ENCODE measurements at regions not wholly inside any gene's neighbourhood (a gene's known extent, or its start where the extent isn't known, plus 50 kb on each side); places are given as distances from the start of the nearest gene placed in this dataset.
A peak's percentile ranks its signal among the peaks of the same experiment; 100 is the strongest.

- TF ChIP-seq ZFX (IDR thresholded peaks at IDR 0.05; ENCODE audit: borderline replicate concordance): no peak
- no peak for TF ChIP-seq CTCF (IDR thresholded peaks at IDR 0.05)
- H3K27ac ChIP-seq: no peak overlapping the region
Observed at GRCh38 chr5:92472981-92473566, 1090.0 kb upstream of the ARRDC3 start.

GRCh38 chr5:92471861-92472260, 1088.7 kb upstream of the ARRDC3 start:
- no peak overlapping the region for H3K27ac ChIP-seq
- TF ChIP-seq ZFX (IDR thresholded peaks at IDR 0.05; ENCODE audit: borderline replicate concordance): no peak

- TF ChIP-seq ZFX (IDR thresholded peaks at IDR 0.05; ENCODE audit: borderline replicate concordance) (no peak), CTCF (IDR thresholded peaks at IDR 0.05) (peak; percentile 38)
- H3K27ac ChIP-seq: no peak overlapping the region
Observed at GRCh38 chr5:92470770-92471169, 1087.7 kb upstream of the ARRDC3 start.

GRCh38 chr5:92468295-92468694, 1085.2 kb upstream of the ARRDC3 start:
- TF ChIP-seq ZFX (IDR thresholded peaks at IDR 0.05; ENCODE audit: borderline replicate concordance): no peak
- TF ChIP-seq CTCF (IDR thresholded peaks at IDR 0.05): no peak
- no peak overlapping the region for H3K27ac ChIP-seq

- TF ChIP-seq CTCF (IDR thresholded peaks at IDR 0.05) (no peak), ZFX (IDR thresholded peaks at IDR 0.05; ENCODE audit: borderline replicate concordance) (no peak)
- no peak overlapping the region for H3K27ac ChIP-seq
Observed at GRCh38 chr5:92467695-92468094, 1084.6 kb upstream of the ARRDC3 start.

GRCh38 chr5:92460505-92460904, 1077.4 kb upstream of the ARRDC3 start:
- no peak overlapping the region for H3K27ac ChIP-seq
- TF ChIP-seq ZFX (IDR thresholded peaks at IDR 0.05; ENCODE audit: borderline replicate concordance) (no peak), CTCF (IDR thresholded peaks at IDR 0.05) (no peak)

- TF ChIP-seq ZFX (IDR thresholded peaks at IDR 0.05; ENCODE audit: borderline replicate concordance): no peak
- no peak for TF ChIP-seq CTCF (IDR thresholded peaks at IDR 0.05)
- H3K27ac ChIP-seq: no peak overlapping the region
Observed at GRCh38 chr5:92459654-92460053, 1076.5 kb upstream of the ARRDC3 start.

GRCh38 chr5:92455011-92455410, 1071.9 kb upstream of the ARRDC3 start:
- TF ChIP-seq CTCF (IDR thresholded peaks at IDR 0.05) (no peak), ZFX (IDR thresholded peaks at IDR 0.05; ENCODE audit: borderline replicate concordance) (no peak)
- no peak overlapping the region for H3K27ac ChIP-seq
